ENCODE measurements at regions not wholly inside any gene's neighbourhood (a gene's known extent, or its start where the extent isn't known, plus 50 kb on each side); places are given as distances from the start of the nearest gene placed in this dataset.

DNA sequence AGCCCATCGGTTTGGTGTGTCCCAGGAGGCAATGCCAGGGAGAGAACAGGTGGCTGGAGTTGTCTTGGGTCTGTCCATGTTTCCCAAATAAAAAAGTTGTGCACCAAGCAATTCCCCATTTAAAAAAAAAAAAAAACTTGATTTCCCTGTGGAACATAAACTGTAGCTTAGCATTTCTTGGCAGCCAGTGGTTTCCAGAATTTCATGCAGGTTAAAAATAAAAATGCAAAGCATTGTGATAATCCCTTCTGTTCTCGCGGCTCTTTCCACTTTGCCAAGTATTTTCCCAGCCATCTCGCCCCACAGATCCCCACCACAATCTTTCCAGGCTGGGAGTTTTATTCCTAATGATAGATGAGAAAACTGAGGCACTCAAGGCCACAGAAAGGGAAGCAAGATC is 51.4 kb upstream of the MSX1 start:
- no peak for DNase-seq

DNA sequence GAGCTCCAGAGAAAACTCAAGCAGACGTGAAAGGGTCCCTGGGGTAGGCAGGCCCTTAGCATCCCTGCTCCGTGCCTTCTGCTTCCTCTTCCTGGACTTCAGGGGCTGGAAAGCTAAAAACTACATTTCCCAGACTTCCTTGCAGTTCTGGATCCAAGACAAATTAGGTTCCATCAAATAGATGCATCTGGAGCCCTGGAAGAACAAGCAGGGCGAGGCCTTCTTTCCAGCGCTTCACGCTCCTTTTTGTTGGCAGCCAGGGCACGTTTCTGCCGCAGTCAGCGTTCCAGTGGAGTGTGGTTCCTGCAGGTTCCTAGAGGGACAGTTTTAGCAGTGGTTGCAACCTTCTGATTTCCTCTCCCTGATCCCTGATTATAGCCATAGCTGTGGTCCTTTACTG is 53.6 kb upstream of the MSX1 start:
- DNase-seq, result no peak

DNA sequence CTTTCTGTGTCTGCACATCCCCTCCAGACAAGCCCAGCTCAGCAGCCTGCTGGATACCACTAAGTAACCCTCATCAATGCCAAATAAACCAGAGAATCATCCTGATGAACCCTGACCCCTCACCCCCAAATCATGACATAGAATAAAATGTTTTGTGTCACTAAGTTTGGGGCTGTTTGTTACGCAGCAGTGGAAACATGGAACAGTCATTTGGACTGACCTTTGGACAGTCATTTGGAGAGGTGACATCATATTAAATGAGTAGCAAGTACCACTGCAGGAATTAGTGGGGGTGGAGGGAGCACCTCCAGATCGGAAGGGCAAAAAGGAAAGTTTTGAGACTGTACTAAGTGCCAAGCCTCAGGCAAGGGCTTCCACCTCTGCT is 55.6 kb upstream of the MSX1 start:
- DNase-seq, result no peak

DNA sequence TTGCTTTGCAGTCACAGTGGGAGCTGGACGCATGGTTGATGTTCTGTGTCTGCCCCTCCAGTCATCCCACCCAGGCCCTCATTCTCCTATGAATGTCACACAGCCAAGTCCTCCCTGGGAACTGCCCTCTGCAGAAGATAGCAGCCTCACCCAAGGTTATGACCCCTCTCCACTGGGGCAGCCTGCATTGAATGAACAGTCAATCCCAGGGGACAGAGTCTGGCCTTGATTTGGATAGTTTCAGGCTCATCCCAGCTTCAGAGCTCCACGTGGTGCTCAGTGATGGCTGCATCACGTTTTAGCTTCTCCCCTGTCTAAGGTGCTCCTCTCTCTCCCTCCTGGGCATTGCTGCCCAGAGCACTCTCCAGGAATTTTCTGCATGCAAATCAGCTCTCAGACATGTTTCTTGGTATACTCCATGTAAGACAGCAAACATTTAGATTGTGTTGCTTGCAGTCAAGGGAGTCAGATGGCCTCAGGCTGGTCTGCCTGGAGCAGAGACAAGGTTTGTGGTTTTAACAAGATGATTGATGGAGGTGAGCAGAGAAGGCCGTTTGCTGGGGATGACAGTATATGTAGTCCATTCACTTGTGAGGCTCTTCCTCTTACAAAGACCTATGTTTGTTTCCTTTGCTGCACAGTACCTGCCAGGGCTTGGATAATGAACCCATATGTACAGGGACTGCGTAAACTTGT is 56.1 kb upstream of the MSX1 start:
- no peak for DNase-seq

DNA sequence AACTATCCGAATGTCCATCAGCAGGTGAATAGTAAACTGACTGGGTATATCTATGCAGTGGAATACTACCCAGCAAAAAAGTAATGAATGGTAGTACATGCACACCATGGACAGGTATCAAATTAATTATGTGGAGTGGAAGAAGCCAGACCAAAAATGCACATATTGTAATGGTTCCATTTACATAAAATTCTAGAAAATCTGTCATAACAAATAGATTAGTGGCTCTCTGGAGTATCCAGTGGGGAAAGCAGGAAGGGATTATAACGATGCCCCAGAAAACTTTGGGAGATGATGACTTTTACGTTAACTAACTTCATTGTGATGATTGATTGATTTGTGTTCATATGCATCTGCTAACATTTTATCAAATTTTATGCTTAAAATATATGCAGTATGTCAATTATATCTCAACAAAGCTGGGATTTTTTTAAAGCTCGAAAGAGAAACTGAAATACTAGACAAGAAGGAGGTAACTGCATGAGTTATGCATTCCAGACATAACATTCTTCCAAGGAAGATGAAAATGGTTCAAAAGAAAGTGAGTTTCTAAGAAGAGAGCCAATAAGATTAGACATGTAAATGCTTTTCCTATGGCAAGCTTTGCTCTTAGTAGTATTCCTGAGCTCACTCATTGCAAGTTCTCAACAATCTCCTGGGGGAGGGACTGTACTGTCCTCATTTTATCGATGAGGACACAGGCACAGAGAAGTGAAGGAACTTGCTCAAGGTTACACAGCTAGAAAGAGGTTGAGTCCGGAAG is 58.6 kb upstream of the MSX1 start:
- no peak for DNase-seq

DNA sequence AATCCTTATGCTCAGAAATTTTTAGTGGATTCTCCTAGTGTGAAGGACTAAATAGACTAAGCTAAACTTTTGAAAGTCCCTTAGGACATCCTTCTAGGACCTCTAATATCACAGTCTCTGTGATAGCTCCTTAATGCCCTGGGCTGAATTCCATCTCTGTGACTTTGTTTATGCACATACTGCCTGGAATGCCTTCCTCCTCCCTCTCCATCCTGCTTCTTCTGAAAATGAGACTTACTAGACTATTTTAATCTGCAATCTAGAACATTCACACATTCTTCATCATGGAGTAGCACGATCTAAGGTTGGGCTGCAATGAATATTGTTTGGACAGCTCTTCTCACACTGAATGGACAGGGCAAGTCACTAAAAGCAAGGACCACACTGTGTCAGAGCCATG is 65.0 kb upstream of the MSX1 start:
- no peak for DNase-seq

DNA sequence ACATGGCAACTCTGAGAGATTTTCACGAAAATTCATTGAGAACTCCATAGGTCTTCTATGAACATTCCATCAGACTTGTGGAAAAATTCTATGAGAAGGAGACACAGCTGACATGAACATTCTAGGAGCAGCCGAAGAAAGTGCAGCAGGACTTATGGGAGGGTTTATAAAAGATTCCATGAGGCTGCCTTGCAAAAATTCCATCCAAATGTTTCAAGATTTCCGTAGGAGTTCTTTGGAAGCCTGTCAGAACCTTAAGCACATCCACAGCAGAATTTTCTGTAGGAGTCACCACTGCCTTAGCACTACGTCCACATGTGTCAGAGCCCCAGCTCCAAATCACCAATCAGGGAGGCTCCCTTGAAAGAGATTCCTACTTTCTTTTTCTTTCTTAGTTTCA is 67.0 kb upstream of the MSX1 start:
- DNase-seq, result no peak

DNA sequence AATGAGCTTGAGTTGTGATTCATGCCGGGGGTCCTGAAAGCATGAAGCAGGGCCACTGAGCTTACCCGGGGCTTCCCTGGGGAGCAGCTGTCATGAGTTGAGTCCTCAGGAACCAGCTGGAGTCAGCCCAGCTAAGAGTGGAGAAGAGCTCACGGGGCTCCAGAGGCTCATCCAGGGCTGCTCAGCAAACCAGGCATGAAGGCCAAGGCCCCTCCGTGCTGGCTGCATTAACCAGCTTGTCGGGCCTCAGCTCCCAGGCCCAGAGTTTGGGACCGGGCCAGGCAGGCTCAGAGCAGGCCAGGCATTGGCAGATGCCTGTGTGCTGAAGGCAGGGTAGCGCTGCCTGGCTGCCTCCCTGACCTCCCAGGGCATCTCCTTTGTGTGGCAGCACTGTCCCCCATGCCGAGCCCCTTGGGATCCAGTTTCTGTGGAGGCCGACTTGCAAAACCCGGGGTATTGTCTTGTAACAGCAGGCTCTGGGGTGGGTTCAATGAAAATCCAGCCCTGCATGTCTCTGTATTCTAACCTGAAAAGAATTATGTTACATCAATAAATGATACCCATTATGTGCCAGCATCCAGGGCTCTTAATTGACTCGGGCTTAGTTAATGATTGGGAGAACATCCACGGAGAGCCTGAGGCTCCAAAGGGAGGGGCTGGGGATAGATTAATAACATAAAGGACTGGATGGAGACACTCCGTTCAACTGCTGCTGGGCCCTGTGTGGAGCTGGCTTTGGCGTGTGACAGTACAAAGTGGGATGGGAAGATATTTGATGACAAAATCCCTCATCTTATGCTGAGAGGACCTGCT is 68.0 kb upstream of the MSX1 start:
- DNase-seq, result no peak

DNA sequence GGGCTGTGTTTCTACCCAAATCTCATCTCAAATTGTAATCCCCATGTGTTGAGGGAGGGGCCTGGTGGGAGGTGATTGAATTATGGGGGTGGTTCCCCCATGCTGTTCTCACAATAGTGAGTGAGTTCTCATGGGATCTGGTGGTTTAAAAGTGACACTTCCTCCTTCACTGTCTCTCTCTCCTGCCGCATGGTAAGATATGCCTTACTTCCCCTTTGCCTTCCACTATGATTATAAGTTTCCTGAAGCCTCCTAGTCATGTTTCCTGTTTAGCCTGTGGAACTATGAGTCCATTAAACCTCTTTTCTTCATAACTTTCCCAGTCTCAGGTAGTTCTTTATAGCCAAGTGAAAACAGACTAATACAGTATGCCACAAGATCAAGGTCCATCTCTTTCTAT is 70.0 kb upstream of the MSX1 start:
- no peak for DNase-seq

DNA sequence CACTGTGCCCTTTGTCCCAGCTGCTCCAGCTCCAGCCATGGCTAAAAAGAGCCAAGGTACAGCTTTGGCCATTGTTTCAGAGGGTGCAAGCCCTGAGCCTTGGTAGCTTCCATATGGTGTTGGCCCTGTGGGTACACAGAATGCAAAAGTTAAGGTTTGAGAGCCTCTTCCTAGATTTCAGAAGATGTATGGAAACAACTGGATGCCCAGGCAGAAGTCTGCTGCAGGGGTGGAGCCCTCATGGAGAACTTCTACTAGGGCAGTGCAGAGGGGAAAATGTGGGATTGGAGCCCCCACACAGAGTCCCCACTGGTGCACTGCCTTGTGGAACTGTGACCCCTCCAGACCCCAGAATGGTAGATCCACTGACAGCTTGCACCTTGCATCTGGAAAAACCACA is 70.9 kb upstream of the MSX1 start:
- DNase-seq, result no peak

DNA sequence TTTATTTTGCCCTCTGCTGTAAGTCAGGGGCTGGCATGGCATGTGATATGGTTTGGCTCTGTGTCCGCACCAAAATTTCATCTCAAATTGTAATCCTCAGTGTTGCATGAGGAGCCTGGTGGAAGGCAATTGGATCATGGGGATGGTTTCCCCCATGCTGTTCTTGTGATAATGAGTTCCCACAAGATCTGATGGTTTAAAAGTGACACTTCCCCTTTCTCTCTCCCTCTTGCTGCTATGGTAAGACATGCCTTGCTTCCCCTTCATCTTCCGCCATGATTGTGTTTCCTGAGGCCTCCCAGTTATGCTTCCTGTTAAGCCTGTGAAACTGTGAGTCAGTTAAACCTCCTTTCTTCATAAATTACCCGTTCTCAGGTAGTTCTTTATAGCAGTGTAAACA is 72.0 kb upstream of the MSX1 start:
- no peak for DNase-seq

DNA sequence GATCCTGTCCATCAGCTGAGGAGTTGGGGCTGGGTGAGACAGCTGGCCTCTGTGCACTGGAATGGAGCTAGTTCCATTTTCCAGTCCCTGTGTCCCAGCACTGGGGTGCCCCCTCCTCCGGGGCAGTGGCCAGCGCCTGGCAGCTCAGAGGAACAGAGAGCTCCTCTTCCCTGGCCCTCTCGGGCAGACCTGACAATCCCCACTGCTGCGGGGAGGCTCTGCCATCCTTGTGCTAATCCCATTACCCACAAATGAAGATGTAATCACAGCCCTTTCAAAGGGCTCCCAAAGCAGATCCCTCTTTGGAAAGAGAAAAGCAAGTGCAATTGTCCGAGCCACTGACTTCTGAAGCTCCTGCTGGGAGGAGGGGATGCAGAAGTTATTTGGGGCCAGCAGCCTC is 75.1 kb upstream of the MSX1 start:
- DNase-seq, result no peak

DNA sequence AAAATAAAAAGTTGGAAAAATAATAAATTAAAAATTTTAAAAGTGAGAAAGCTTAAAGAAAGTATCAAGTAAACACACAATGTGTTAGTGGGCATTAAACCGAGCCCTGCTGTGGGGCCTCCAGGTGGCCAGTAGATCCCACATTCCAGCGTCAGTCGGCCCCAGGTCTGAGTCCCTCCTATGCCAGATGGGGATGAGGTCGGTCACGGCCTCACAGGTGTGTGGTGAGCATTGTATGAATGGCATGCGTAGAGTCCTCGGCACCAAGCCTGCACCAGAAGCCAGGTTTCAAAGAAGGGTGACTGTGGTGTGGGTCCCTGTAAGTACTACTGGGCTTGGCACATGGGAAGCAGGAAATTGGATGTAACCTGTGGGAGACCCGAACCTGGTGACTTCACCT is 75.6 kb upstream of the MSX1 start:
- DNase-seq, result no peak

DNA sequence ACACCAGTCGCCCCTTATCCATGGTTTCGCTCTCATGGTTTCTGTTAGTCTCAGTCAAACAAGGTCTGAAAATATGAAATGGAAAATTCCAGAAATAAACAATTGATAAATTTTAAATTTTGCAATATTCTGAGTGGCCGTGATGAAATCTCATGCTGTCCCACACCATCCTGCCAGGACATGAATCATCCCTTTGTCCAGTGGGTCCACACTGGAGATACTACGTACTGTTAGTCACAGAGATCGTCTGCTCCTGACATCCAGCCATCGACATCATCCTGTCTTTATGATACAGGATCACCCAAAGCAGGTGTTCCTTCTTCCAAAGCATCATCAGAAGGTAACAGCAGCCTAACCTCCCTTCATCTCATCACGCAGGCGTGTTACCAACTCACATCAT is 76.5 kb upstream of the MSX1 start:
- DNase-seq, result no peak

DNA sequence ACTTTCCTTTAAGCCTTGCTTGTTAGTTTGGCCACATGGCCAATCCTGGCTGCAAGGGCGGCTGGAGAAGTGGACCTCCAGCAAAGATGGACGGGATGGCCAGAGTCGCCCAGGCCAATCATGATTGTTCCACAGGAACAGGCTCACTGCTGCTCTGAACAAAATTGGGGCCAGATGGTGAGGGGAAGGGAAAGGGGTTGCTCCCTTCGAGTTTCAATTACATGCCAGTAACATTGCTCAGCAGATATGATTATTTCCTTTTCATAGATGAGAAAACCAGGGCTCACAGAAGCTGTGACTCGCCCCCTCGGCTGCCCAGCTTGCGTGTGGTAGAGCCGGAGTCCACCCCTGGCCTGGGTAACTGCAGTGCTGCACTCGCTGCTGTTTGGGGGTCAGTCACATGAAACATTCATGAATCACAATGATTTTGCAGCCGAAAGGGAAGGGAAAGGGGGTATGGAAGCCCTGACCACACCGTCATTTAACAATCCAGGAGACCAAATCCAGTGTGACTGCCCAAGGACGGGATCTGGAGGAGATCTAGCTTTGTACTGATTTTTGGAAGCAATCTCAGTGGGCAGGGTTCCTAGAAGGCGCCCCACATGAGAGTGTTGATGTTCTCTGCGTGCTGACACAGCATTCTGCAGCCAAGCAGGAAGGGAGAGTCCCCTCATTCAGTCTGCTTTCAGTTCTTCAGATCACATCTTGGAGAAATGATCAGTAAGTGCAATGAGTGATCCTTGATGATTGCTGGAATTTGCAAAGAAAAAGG is 77.3 kb upstream of the MSX1 start:
- DNase-seq, result no peak

DNA sequence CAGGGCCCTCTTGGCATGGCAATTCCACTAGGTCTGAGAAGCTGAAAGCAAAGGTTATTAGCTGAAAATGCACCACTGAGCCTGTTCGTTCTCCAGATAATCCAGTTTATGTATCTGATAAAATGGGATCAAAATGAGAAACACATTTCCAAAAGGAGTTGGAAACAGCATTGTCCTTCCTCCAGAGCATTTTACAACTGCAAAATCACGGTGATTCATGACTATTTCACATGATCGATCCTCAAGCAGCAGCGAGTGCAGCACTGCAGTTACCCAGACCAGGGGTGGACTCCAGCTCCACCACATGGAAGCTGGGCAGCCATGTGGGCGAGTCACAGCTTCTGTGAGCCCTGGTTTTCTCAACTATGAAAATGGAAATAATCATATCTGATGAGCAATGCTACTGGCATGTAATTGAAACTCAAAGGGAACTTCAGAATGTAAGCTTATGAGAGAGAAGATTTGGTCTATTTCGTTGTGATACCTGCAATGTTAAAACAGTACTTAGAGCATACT is 78.7 kb upstream of the MSX1 start:
- no peak for DNase-seq

DNA sequence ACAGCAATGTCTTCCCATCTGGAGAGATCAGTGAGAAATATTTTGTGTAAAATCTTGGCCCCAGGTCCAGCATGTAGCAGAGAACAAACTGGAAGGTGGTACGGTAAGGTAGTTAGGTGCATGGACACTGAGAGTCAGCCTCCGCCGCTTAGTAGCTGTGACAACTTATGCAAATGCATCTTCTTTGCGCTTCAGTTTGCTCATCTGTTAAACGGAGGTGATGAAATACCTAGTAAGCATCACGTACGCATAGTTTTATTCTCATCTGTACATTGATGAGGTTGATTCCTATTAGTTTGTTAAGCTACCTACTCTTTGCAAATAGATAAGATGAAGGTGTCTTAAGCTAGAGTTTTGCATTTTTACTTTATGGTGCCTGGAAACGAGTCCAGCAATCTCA is 80.0 kb upstream of the MSX1 start:
- DNase-seq, result no peak

DNA sequence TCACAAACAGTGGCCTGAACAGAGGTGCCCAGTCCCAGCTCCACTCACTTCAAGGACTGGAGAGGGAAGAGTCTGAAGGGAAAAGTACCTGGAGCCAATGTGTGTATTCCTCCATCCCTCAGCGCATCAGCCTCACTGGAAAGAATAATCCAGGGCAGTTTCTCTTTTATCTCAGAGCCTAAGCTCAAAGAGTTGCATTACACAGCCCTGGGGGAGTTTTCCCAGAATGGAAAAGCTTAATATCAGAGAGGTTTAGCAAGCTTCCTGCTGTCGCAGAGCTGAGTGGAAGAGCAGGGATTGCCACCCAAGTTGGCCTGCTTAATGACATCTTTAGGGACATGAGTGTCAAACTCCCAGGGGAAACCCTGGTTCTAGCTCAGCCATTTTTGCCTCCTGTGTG is 80.4 kb upstream of the MSX1 start:
- DNase-seq, result no peak

DNA sequence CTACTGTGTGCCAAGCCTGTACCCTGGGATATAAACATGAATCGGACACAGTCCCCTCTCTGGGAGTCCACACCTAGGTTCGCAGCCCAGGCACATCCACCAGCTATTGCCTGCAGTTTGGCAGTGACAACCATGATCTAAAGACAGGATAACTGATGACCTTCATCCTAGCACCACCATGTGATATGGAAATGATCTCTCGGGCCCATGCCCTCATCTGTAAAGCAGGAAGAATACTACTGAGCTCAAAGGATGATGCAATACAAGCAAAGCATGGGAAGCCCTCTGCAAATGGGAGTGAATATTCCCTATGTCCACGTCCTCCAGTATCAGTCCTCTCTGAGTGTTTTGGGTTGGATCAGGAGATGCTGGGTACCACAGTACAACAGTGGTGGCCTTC is 80.9 kb upstream of the MSX1 start:
- no peak for DNase-seq

DNA sequence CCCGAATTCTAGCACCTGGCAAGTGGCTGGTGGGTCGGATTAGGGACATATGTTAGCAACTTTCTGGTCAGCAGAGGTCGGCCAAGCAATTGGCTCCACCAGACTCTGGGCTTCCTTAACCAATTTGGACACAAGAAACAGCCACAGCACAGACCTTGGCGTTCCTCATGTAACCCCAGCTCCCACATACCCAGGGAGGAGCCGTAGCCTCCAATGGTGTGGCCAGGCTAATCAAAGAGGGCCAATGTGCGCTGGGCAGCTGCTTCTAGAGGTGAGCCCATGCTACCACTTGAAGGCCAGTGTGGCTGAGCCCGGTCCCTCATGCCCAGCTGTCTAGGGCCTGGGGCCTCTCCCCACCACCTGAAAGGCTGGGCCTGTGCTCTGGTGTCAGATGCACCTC is 82.5 kb upstream of the MSX1 start:
- DNase-seq, result no peak

DNA sequence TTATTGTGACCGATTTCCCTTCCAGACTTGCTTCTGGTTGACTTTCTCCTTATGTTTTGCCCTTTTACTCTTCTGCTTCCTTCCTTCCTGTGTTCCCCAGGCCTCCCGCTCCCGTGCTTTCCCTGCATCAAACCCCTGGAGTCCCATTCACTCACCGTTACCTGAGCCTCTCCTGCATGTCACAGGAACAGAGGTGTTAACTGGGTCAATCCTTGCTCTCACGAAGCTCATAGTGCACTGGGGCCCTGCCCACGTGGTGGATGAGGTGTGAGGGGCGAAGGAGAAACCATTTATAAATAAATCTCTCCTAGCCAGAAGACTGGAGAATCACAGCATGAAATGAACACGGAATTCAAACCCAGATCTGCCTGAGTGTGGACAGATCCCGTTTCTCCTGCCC is 83.1 kb upstream of the MSX1 start:
- no peak for DNase-seq

DNA sequence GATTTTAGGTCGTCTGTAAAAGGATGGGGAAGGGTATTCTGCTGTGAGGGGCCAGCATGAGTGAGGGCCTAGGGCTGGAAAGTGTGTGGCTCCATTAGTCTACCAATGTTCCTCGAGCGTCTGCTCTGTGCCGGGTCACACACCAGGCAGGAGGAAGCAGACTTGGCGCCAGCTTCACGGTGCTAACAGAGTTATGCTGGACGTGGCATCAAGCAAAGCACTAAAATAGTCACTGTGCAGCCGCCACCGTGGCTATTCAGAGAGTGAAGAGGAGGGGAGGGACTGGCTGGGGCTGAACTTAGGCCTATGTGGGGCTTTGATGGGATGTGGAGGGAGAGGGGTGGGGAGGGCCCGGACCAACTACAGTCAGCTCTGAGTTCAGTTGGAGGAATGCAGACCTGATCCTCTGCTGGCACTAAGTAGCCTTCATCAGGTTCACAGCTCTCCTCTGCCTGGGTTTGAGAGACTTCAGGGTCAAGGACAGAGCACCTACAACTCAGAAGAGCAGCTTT is 83.9 kb upstream of the MSX1 start:
- DNase-seq, result no peak

DNA sequence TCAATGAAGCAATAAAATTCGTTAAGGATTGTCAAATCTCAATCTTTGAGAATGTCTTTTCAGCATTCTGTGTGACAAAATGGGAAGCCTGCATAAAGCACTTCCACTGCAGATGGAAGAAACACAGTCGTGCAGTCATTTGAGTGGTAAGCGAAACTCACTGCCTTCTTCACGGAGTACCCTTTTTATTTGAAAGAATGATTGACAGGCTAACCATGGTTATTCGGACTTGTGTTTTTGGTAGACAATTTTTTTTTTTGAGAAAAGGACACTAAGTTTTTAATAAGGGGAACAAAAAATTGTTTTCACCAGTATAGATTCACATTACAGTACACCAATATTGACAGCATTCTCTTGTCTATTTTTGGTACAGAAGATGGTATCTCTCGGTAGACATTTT is 86.9 kb upstream of the MSX1 start:
- no peak for DNase-seq
